ENCODE measurements at regions not wholly inside any gene's neighbourhood (a gene's known extent, or its start where the extent isn't known, plus 50 kb on each side); places are given as distances from the start of the nearest gene placed in this dataset.

DNA sequence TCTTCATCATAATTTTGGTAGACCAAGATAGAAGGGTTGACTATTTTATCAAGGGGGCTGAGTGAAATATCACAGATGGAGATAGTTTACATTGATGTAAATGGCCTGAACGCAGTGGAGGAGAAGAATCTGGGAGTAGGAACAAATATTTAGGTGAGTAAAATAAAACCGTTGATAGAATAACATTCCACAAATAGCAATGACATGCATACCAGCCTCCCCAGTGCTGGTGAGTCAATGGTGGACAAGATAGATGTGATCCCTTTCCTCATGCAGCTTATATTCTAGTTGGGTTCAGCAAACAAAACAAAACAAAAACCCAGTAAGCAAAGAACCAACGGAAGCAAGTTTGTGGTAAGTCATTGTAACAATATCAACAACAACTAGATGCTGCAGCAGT, 385.2 kb downstream of the FAM170A start:
- TF ChIP-seq, protein P1, sequence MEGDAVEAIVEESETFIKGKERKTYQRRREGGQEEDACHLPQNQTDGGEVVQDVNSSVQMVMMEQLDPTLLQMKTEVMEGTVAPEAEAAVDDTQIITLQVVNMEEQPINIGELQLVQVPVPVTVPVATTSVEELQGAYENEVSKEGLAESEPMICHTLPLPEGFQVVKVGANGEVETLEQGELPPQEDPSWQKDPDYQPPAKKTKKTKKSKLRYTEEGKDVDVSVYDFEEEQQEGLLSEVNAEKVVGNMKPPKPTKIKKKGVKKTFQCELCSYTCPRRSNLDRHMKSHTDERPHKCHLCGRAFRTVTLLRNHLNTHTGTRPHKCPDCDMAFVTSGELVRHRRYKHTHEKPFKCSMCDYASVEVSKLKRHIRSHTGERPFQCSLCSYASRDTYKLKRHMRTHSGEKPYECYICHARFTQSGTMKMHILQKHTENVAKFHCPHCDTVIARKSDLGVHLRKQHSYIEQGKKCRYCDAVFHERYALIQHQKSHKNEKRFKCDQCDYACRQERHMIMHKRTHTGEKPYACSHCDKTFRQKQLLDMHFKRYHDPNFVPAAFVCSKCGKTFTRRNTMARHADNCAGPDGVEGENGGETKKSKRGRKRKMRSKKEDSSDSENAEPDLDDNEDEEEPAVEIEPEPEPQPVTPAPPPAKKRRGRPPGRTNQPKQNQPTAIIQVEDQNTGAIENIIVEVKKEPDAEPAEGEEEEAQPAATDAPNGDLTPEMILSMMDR (IDR thresholded peaks at IDR 0.05; ENCODE audit: insufficient read depth, low read depth, low read length, missing control alignments): no peak
- DNase-seq (ENCODE audit: low read depth): no peak
- no peak overlapping the region for H3K4me3 ChIP-seq (ENCODE audit: low read depth, low read length)

DNA sequence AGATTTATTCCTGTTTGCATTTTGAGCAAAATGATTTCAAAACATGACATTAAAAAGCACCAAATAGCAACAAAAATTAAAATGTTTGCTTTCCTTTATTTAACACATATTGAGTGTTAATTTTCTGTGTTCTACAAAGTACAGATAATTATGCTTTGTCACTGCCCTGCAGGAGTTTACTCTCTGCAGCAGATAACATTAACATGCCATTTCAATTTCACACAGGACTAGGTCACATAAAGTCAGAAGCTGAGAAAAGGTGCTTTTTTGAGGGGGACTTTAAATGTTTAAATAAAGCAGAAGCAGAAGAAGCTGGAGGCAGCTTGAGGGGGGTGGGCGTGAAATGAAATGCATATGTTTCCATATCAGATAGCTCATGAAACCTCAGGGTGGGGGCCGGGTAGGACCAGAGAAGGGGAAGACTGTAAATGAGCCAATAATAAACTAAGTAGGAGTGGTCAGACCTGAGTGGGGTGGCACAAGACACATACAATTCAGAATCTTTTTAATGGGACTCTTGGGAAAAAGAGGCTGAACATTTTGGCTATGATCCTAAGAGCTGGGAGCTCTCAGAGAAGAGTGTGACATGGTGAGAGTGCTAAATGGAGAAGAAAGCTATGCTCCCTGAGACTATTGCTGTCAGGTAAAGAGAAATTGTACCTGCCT, 387.5 kb downstream of the FAM170A start:
- H3K4me3 ChIP-seq (ENCODE audit: low read depth, low read length): no peak overlapping the region
- DNase-seq (ENCODE audit: low read depth): no peak
- TF ChIP-seq, protein P1 (IDR thresholded peaks at IDR 0.05; ENCODE audit: insufficient read depth, low read depth, low read length, missing control alignments): no peak

DNA sequence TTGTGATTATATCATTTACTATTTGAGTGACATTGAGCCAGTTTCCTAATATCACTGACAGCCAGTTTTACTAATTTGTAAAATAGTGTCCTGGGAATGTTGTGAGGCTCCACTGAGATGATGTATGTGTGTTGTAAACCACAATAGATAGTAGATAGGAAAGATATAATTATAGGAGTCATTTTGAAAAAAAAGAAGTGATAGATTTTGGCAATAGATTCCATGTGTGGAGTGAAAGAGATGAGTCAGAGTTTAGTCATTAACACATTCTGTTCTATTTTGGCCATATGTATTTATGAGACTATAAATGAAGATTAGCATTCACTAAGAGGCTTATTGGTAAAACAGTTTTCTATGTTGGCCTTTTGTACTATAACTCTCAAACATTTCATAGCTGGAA, 388.2 kb downstream of the FAM170A start:
- H3K4me3 ChIP-seq (ENCODE audit: low read depth, low read length): no peak overlapping the region
- TF ChIP-seq, protein P1 (IDR thresholded peaks at IDR 0.05; ENCODE audit: insufficient read depth, low read depth, low read length, missing control alignments): no peak
- no peak for DNase-seq (ENCODE audit: low read depth)

DNA sequence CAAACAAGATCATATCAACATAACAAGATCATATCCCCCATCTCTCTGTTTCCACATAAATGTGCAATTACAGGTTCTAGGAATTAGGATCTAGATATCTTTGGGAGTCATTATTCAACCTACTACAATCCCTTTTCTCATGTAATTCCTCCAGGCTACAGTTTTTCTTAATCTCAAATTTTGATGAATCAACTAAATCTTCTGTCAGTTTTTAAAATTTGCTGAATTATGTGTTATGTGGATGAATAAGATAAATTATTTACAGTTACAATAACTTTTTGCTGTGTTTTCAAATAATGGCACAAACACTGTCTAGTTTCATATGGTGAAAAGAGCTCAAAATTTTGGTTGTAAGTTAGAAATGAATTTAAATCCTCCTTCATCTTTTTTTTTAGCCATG, 405.8 kb downstream of the FAM170A start:
- H3K4me3 ChIP-seq (ENCODE audit: low read depth, low read length): no peak overlapping the region
- TF ChIP-seq, protein P1 (IDR thresholded peaks at IDR 0.05; ENCODE audit: insufficient read depth, low read depth, low read length, missing control alignments): no peak
- DNase-seq (ENCODE audit: low read depth): no peak

DNA sequence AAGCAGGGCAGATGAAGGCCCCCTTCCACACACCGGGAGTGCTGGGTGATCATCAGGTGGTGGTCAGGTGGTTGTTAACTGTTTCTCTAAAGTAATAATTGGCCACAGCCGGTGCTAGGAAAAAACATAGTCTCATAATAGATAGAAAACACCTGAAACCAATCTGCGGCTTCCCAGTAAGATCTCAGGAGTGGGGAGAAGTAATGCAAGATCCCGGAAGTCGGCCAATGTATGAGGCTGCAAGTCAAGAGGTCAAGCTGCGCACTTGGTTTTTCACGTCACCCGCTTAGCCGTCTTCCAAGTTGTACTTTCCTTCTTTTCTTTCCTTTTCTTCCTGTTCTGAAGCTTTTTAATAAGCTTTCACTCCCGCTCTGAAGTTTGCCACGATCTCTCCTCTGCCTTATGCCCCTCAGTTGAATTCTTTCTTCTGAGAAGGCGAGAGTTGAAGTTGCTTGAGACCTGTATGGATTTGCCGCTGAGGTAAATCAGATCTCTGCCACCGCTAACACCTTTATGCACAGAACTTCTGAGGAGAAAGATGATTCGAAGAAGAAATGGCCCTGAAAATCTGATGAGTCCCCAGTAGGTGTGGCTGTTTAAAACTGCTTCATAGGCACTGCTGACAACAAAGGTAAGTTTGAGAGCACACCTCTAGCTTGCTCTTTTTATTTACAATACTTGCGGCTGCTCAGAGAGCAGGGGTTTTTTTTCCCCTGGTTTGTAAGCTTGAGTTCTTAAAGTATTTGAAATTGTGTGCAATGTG, 406.6 kb downstream of the FAM170A start:
- DNase-seq (ENCODE audit: low read depth): no peak
- H3K4me3 ChIP-seq (ENCODE audit: low read depth, low read length): no peak overlapping the region
- TF ChIP-seq, protein P1 (IDR thresholded peaks at IDR 0.05; ENCODE audit: insufficient read depth, low read depth, low read length, missing control alignments): no peak

DNA sequence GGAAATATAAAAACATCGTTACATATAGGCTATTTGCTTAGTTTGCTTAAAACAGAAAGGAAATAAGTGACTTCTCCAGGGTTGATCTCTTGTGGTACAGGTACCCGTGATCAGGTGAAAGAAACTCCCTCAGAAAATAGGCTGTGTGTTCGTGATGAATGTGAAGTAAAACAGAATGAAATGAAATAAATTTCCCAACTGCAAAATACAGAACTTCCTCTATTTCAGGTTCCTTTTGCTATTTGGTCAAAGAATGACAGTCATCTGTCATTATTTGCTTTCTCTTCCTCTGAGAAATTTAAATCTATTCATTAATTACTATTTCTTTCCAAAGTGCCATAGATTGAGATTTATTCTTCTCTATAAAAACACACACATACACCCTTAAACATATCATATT, 408.1 kb downstream of the FAM170A start:
- TF ChIP-seq, protein P1 (IDR thresholded peaks at IDR 0.05; ENCODE audit: insufficient read depth, low read depth, low read length, missing control alignments): no peak
- DNase-seq (ENCODE audit: low read depth): no peak
- no peak overlapping the region for H3K4me3 ChIP-seq (ENCODE audit: low read depth, low read length)
